ENCODE measurements at regions not wholly inside any gene's neighbourhood (a gene's known extent, or its start where the extent isn't known, plus 50 kb on each side); places are given as distances from the start of the nearest gene placed in this dataset.

DNA sequence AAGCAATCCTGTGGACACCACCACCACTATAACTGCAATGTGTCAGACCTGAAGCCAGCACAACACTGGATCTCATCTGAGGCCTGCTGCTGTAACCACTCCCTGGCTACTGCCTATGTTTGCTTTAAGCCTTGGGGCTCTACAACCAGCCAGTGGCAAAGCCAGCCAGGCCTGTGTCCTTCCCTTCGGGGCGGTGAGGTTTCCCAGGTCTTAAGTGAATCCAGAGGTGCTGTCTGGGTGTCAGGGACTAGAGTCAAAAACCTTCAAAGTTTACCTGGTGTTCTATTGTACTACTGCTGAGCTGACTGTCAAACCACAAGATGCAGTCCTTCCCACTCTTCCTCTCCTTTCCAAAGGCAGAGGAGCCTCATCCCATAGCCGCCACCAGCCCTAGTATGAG is 750.5 kb downstream of the FAM133A start:
- TF ChIP-seq POLR2AphosphoS5 (IDR thresholded peaks at IDR 0.05) (no peak), POLR2A (IDR thresholded peaks at IDR 0.05) (no peak)
- TF ChIP-seq, protein P1, sequence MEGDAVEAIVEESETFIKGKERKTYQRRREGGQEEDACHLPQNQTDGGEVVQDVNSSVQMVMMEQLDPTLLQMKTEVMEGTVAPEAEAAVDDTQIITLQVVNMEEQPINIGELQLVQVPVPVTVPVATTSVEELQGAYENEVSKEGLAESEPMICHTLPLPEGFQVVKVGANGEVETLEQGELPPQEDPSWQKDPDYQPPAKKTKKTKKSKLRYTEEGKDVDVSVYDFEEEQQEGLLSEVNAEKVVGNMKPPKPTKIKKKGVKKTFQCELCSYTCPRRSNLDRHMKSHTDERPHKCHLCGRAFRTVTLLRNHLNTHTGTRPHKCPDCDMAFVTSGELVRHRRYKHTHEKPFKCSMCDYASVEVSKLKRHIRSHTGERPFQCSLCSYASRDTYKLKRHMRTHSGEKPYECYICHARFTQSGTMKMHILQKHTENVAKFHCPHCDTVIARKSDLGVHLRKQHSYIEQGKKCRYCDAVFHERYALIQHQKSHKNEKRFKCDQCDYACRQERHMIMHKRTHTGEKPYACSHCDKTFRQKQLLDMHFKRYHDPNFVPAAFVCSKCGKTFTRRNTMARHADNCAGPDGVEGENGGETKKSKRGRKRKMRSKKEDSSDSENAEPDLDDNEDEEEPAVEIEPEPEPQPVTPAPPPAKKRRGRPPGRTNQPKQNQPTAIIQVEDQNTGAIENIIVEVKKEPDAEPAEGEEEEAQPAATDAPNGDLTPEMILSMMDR (IDR thresholded peaks at IDR 0.05 in 8 of 11, conservative IDR thresholded peaks at IDR 0.05 in 3 of 11) = no peak

All from spleen (tissue), 7 donors.